SIG-M5 treated with dmso at 0.1 percent for 504 hours (cell line): ENCODE measurements at regions not wholly inside any gene's neighbourhood (a gene's known extent, or its start where the extent isn't known, plus 50 kb on each side); places are given as distances from the start of the nearest gene placed in this dataset.
"Not testable (repeated sequence)": the region's sequence is repeated elsewhere in the genome, so short reads cannot be mapped to it uniquely, and the experiment has no call there.

Experiments
- DNase-seq: peaks from one replicate; lab custom pipeline; 2025; ENCODE audit not compliant: unreplicated experiment; lab: John Stamatoyannopoulos, UW

GRCh38 chr6:130547723-130548122 is 181.9 kb downstream of the TMEM200A start:
- DNase-seq: no peak

DNA sequence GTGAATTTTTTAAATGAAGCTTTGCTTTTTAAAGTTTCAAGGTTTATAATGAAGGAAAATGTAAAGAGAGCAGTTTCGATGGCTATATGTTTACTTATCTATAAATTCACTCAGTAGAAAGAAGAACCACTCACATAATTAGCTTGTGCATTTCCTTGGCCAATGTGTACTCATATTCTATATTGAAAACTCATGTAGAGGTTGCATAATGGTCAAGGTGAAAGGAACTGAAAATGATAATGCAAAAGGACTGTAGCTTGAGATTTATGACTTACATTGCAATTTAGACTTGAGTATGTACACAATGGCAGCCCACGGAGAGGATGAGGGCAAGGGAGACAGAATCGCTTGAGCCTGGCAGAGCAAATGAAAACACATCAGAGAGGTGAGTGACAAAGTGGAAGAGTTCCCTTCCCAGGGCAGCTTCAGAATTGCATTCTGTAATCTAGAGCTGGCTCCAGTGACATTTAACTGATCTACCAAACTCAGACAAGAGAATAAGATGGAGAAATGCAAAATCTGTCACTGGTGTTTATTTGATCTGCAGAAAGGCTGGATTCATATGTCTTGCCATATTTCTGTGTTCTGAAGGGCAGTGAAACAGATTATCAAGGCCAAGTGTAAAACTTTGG is 191.8 kb downstream of the TMEM200A start:
- no peak for DNase-seq

- DNase-seq: no peak
Observed at GRCh38 chr6:130558131-130558530, 192.3 kb downstream of the TMEM200A start.

GRCh38 chr6:130559166-130559565 is 193.3 kb downstream of the TMEM200A start:
- DNase-seq: no peak

GRCh38 chr6:130560231-130560630 is 194.4 kb downstream of the TMEM200A start:
- DNase-seq: no peak

DNA sequence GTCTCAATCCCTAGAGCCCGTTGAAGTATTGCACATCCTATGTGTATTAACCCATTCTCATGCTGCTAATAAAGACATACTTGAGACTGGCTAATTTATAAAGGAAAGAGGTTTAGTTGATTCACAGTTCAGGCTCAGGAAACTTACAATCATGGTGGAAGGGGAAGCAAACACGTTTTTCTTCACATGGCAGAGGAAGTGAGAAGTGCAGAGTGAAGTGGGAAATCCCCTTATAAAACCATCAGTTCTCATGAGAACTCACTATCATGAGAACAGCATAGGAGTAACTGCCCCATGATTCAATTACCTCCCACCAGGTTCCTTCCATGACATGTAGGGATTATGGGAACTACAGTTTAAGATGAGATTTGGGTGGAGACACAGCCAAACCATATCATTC is 195.3 kb downstream of the TMEM200A start:
- DNase-seq: not testable (repeated sequence)

- DNase-seq: no peak
Observed at GRCh38 chr6:130565696-130566095, 199.9 kb downstream of the TMEM200A start.

DNA sequence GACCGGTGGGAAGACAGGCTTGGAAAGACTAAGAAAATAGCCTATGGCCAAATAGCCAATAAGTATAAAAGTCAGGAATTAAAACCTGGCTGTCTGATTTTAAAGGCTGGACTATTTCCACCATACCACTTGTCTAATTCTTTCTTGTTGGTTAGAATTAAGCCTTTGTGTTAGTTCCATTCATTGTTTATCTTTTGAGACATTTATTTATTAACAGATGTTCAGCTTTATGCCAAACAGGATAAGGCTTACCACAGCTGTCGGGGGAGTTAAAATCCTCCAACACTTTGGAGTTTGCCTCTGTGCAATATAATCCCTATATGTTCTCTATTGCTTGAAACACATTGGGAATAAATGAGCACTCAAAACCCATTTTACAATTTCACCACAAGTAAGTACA is 208.3 kb downstream of the TMEM200A start:
- DNase-seq: no peak

DNA sequence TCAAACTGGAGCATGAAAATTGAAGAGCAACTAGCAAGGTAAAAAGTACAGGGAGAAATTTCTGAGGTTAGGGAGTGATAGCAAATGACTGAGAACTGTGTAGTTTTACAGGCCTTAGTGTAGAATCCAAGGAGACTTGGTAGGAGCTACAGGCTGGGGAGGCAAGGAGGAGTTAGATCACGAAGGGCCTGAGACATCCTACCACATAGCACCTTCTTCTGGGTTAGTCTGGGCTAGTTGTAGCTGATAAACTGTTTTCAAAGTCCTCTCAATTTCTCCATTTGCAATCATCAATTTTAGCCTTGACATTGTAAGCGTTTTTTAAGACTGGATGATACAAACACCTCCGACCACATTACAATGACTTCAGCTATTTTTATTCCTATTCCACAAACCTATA is 209.7 kb downstream of the TMEM200A start:
- DNase-seq: no peak

- DNase-seq: no peak
Observed at GRCh38 chr6:130575971-130576370, 210.2 kb downstream of the TMEM200A start.

DNA sequence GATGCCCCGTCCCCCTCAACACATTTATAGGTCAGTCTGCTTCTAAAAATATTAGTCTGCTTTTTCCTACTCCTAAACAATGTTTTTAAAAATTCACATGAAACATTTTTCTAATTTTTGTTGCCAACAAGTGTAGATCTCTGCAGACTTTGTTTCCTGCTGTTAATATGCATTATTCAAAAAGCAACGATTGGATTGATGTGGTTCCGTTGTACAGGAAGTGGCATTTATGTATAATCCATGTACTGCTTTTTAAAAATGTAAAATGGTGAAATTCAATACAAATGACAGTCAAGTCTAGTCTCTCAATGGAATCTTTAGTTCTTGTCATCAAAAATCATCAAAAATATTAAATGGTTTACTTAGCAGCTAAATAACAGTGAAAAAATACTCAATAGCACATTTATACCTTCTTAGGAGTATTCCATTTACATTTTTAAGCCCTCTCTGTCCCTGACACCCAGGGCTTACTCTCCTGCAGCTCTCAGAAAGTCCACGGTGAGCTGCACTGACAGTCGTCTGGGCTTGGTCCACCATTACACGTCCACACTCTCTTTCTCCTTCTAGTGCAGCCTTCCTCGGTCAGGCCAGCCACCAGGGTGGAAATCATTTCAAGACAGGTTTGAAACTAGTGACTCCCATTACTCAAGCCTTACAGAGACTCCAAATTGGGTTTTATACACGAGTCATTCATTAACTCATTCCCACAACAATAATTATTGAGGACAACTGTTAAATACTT is 211.5 kb downstream of the TMEM200A start:
- DNase-seq: no peak

GRCh38 chr6:130578713-130579112 is 212.9 kb downstream of the TMEM200A start:
- DNase-seq: no peak

DNA sequence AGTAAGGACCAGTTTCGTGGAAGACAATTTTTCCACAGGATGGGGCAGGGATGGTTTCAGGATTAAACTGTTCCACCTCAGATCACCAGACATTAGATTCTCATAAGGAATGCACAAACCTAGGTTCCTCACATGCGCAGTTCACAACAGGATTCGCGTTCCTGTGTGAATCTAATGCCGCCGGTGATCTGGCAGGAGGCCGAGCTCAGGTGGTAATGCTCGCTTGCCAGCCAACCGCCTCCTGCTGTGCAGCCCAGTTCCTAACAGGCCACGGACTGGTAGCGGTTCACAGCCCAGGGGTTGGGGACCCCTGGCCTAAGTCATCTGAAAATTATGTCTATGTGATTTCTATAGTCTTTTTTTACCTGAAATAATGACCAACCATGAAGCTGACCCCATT is 217.5 kb downstream of the TMEM200A start:
- DNase-seq: no peak

DNA sequence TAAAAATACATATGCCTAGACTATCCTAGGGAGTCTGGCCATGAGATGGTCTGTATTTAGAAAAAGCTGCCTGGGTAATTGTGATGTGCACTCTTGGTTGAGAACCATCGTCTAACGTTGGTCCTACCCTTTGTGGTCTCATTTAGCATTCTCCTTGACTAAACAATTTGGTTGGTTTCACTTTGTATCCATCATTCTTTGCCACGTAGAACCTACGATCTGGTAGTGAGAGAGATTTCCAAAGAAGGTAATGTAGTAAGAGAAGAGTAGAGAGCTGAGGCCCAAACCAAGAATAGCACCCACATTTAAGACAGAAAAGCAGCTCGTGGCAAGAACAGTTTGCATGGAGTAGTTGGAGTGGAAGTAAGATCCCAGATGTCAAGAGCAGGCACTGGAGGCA is 219.8 kb downstream of the TMEM200A start:
- no peak for DNase-seq

DNA sequence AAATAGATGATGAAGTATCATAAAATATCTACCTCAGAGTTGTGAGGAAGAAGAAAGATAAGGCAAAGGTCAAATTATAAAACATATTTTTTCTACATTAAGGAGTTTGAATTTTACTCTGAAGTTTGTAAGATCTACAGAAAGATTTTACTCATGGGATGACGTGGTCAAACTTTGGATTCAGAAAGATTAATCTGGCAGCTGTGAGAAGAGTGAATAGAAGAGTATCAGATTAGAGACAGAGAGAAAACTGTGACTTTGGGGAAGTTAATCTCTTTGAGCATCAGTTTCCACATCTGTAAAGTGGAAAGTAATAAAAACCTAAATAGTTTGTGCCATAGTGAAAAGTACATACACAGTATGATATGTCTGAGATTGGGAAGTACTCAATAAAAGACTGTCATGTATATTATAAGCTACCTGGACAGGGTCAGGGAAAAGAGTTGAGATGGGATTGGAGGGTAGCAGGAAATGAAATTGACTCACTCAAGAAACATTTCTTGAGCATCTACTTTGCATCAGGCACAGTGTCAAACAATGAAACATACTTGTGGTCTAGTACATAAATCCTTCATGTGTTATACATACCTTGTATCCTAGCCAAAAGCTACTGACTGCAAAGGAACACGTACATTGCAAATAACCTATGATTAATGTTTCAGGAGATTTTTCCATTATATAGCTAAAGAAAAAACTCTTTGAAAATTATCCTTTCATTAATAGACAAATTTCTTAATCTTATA is 222.1 kb downstream of the TMEM200A start:
- DNase-seq: no peak

DNA sequence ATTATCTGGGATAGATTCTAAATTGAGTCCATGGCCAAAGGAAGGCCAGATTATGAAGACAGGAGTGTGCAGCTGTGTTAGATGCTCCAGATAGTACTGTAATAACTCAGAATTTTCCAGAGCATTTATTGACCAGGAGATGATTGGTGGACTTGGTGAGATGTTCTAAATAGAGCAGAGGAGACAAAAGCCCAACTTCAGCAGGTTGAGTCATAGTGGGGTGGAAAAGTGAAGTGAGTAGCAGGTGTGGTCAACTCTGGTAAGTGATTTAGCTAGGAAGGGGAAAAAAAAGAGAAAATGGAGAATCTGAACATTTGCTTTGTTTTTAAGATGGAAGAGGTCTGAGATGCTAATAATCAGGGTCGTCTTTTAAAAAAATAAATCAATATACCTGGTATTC is 227.4 kb downstream of the TMEM200A start:
- DNase-seq: no peak

DNA sequence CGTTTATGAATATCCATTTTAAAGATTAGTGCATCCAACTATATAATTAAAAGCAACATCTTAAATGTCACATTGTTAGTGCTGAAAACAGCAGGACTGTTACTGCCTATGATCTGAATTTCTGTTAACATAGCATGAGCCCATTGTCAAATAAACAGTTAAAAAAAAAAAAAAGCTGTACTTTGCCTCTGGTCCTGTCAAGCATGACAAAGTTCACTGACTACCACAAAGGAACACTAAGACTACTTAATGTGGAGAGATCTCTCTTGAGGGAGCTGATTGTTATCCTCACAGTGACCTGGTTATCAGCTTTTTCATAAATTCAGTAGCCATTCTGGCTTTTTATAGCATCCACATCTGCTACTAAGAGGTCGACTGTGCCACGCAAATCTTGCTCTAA is 228.1 kb downstream of the TMEM200A start:
- no peak for DNase-seq

DNA sequence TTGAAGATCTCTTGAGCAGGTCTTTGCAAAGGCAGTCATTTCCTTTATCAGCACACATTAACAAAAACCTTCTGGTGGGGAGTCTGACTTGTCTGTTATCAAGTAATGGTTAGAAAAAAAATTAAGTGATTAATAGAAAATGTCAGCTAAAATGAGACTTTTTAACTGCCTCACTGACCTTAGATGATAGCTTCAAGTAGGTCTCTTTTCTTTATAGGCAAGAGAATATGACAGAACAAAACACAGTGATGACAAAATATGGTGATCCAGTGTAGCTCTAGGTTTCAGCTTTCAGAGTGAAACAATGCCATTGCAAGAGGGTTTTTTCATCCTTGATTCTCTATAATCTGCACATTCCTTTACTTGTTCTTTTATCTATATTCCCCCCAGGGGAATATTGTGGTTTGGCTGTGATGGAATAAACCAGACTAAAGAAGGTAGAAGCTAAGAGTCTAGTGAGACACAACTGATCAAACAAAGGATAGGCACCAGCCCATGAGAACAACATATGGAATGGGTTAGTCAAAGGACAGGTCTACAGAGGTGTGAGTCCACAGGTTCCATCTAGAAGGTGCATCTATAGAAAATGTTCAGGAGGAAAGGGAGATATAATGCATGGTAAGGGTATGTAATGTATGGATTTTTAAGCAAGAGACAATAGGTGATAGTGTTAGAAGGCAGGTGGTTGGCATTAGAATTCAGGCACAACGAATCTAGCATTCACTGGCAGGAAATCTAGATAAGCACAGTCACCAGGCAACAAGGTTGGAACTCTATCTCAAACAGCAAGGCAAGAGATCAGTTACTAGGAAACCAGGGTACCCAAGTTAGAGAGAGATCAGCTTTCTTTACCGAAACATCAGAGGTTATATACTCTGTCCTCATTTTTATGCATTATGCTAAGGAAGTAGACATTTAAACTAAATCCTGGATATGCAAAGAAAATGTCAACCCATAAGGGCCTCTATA is 228.9 kb upstream of the SMLR1 start:
- DNase-seq: no peak

GRCh38 chr6:130600880-130601341 is 226.3 kb upstream of the SMLR1 start:
- no peak for DNase-seq

- DNase-seq: no peak
Observed at GRCh38 chr6:130602151-130602770, 224.9 kb upstream of the SMLR1 start.
